Lung microvascular endothelial cell (primary cell): ENCODE measurements at regions not wholly inside any gene's neighbourhood (a gene's known extent, or its start where the extent isn't known, plus 50 kb on each side); places are given as distances from the start of the nearest gene placed in this dataset.
A peak's percentile ranks its signal among the peaks of the same experiment; 100 is the strongest.

Source experiments
- DNase-seq, 2 donors: peaks; one replicate each; pipeline versions ENCODE4 v3.0.0 to v3.0.0-alpha.2; 2010; ENCODE audit warnings: low read depth in 2 of 2

GRCh38 chr21:16741141-16741665 is 771.6 kb upstream of the CXADR start:
- no peak for DNase-seq

GRCh38 chr21:16742131-16742641 is 770.7 kb upstream of the CXADR start:
- DNase-seq = no peak

GRCh38 chr21:16742741-16743140 is 770.1 kb upstream of the CXADR start:
- no peak for DNase-seq

- DNase-seq = no peak
Measured at GRCh38 chr21:16743317-16743716, 769.5 kb upstream of the CXADR start.

GRCh38 chr21:16750926-16751325 is 761.9 kb upstream of the CXADR start:
- DNase-seq = no peak

GRCh38 chr21:16751695-16752474 is 761.0 kb upstream of the CXADR start:
- no peak for DNase-seq

GRCh38 chr21:16752475-16752857 is 760.4 kb upstream of the CXADR start:
- no peak for DNase-seq

GRCh38 chr21:16755061-16755460 is 757.8 kb upstream of the CXADR start:
- no peak for DNase-seq

GRCh38 chr21:16767201-16767600 is 745.6 kb upstream of the CXADR start:
- no peak for DNase-seq

GRCh38 chr21:16768096-16768495 is 744.7 kb upstream of the CXADR start:
- DNase-seq = no peak

- no peak for DNase-seq
Measured at GRCh38 chr21:16770266-16770665, 742.6 kb upstream of the CXADR start.

GRCh38 chr21:16773206-16773605 is 739.6 kb upstream of the CXADR start:
- peak in 1 of 2 donors; percentile 63 for DNase-seq

- no peak for DNase-seq
Measured at GRCh38 chr21:16775076-16775475, 737.8 kb upstream of the CXADR start.

- peak in 1 of 2 donors; percentile 29 for DNase-seq
Measured at GRCh38 chr21:16777041-16777720, 735.7 kb upstream of the CXADR start.

GRCh38 chr21:16788584-16788983 is 724.3 kb upstream of the CXADR start:
- DNase-seq = no peak

GRCh38 chr21:16789636-16790035 is 723.2 kb upstream of the CXADR start:
- no peak for DNase-seq

- DNase-seq = no peak
Measured at GRCh38 chr21:16792101-16792500, 720.7 kb upstream of the CXADR start.

- peak; percentile 76 to 77 for DNase-seq
Measured at GRCh38 chr21:16794950-16795349, 717.9 kb upstream of the CXADR start.

- no peak for DNase-seq
Measured at GRCh38 chr21:16796776-16797175, 716.1 kb upstream of the CXADR start.

- no peak for DNase-seq
Measured at GRCh38 chr21:16797540-16797939, 715.3 kb upstream of the CXADR start.

GRCh38 chr21:16797966-16798365 is 714.9 kb upstream of the CXADR start:
- DNase-seq = no peak

- peak; percentile 1 to 66 for DNase-seq
Measured at GRCh38 chr21:16800536-16801275, 712.1 kb upstream of the CXADR start.
